NCI-H1417 (cell line): ENCODE measurements at regions not wholly inside any gene's neighbourhood (a gene's known extent, or its start where the extent isn't known, plus 50 kb on each side); places are given as distances from the start of the nearest gene placed in this dataset.
A peak's percentile ranks its signal among the peaks of the same experiment; 100 is the strongest.

Experiments used
- DNase-seq, 3 experiments: peaks; one replicate each; lab custom pipeline; 2025; lab: John Stamatoyannopoulos, UW

DNA sequence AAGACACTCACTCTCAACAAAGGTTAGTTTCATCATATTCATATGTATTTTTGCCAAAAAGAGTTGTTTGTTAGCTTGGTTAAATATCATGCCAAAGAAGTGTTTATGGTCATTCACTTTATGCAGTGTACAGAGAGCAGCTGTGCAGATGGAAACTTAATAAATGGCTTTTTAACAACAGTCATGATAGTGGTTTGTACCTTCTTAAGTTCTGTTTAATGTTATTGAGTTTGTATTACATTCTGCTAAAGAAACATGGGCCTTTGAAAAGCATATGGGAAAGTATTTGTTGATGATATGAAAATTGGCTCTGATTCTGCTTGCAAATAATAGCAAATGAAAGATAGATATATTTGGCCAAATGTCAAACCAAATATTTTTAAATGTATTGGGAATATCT, 607.3 kb downstream of the NCAM2 start:
- DNase-seq = no peak

DNA sequence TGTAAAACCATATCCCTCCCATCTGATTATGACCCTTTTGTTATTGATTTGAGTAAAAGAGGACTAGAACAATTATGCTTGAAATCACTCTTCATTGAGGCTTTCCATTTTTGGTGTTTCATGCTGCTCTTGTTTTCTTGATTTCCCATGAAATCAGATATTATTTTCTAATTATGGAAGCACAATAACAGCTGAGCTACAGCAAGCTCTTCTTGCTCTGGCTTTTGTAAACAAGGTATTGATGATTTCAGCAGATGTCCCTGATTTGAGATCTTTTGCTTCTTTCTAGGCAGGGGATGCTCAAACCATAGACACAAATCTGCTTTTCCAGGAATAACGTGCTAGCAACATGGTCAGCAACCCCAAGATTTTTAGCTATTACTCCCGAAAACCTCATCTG, 607.8 kb downstream of the NCAM2 start:
- DNase-seq = no peak

DNA sequence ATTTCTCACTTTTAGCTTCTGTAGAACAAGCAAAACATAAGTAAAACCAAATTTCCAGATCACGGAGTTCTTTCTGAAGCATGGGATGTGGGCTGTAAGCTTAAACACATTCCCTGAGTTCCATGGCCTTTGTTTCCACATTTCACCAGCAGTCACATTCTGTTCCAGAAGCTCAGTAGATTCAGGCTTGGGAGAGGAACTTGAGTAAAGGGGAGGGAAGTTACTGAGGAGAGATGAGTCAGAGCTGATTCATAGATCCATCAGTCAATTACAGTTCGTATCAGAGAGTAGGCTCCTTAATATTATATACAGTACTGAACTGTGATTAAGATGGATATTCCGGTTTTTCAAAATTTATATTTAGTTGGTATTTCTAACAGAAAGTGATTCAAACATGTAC, 614.3 kb downstream of the NCAM2 start:
- DNase-seq = no peak

DNA sequence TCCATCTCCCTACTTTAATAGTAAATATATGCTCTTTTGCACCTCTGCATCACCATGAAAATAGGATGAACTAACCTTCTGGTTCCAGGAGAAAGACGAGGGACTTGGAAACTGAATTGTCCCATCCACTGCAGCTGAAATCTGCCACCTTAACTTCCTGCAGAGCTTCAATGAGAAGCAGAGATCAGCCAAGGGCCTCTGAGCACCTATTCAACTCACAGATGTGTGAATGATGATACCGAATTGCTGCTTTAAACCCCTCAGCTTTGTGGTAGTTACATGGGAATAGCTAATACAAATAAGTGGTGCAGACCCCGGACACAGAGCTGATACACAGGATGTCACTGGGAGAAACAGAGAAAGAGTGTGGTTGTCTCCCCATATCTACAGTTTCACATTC, 616.8 kb downstream of the NCAM2 start:
- no peak for DNase-seq

DNA sequence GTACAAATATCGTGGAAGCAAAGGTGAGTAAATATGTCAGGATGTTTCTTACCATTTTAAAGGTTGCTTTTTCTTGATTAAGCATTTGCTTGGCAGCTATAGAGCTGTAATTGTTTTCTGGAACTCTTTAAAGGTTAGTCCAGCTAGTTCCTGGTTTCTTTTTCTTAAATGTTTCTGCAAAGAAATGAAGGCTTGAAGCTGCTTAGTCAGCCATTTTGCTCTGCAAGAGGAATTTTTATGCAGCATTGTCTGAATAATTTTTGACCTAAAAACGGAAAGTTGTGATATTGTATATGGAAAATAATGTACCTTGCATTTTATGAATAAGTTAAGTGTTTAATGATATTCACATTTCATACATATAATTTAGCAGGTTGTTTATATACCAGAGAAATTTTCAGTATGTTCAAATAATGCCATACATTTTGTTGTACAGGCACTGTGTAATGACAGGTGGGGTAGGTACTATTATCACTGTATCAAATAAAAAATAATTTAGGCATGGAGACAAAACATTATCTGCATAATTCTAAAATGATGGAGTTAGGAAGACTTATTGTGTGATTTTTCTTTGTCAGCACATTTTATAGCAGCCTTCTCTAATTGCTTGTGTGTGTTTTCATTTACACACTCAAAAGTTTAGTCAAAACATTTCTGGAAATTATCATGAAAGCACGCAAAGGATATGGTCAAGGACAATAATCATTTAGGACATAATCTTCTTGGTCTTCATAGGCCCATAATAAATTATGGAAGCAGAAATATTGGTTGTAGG, 624.4 kb downstream of the NCAM2 start:
- DNase-seq = no peak

DNA sequence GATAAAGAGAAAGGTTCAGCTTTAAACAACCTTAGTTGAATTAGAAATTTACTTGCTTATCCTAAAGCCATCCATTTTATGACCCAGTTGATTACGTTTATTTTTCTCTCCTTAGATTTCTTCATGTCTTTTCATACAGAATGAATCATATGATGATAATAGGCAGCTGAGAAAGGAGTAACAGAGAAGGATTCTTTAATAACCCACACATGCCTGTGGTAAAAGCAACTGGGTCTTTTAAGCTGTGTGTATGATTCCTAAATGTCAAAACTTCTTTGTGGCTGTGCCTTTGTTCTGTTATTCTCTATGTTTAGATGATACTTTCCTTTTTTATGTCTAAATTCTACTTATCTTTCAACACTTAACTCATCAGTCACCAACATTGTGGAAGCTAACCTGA, 626.5 kb downstream of the NCAM2 start:
- DNase-seq = no peak

DNA sequence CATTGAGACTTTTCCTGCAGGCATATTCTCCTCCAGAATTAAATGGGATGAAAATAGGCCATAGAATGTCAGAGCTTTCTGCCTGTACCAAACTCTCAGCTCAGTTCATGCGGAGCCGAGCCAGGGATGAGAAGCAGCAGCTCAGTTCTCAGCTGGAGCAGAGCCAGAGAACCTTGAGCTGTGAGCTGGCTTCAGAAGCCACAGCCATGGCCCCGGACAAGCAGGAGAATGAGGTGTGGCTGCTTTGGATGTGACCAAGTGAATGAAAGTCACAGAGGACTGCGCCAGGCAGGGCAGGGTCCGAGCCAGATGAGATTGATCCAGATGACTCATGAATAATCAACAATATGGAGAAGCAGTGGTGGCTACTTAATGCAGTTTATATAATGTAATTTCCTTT, 633.8 kb downstream of the NCAM2 start:
- DNase-seq = no peak

DNA sequence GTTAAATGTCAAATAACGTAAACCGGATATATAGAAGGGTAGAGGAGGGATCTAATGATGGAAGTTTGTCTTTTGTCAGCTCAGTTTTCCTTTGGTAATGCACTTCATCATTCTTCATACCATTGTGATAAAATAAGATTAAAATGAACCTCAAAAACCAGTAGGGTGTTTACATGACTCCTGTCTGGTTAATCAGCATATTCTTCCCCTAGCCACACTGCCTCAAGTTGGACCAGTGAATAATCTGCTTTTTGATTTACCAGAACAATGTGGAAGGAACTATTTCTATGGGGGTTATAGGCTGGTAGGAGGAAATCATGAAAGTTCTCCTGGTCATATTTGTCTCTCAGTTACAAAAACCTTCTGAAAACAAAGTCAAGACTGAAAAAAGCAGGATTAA, 634.7 kb downstream of the NCAM2 start:
- DNase-seq = no peak

DNA sequence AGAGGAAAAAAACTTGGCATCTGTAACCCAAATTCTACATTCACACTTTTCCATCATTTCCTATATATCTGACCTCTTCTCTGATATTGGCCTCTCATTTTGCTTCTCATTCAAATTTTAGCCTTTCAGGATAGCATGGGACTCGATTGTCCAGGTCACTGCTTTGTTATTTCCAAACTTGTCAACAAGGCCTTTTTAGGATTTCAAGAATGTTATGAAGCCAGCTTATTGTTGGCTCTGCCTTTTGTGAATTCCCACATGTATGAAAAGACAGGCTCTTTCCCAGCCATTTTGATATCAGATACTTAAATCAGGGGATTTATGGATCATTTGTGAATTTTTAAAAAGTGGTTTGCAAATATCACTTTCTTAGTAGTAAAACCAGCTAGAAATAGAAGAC, 663.5 kb downstream of the NCAM2 start:
- DNase-seq = no peak

DNA sequence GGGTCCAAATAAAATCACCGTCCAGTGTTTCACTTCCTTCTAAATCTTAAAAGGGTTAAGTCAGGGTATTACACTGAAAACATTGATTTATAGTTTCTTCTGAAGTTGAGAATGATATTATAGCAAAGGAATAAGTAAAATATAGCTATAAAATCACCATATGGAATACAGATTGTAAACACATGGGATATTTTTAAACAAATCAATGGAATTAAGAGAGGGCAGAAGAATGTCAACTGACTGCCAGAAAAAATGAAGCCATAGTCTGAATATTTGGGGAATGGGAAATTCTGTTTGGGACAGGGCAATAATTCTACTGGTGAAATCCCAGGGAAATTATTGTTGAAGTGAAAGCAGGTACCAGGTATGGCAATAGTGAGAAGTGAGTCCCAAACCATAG, 664.6 kb downstream of the NCAM2 start:
- DNase-seq = no peak

DNA sequence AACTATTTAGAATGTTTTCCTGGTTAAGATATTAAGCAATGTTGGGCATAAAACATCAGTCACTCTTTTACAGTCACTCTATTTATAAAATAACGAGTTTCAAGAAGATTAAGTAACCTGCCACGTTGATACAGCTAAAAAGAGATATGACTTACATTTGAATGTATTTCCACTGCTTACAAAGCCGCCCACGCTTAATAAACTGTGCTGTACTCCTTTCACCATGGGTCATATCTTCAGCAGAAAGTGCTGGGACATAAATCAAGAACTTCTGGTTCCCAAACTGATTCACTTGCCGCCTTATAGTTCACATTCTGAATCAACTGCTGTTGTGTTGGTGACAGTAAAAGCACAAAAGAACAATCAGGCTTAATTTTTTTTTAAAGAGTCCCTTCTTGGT, 666.7 kb downstream of the NCAM2 start:
- DNase-seq = no peak

DNA sequence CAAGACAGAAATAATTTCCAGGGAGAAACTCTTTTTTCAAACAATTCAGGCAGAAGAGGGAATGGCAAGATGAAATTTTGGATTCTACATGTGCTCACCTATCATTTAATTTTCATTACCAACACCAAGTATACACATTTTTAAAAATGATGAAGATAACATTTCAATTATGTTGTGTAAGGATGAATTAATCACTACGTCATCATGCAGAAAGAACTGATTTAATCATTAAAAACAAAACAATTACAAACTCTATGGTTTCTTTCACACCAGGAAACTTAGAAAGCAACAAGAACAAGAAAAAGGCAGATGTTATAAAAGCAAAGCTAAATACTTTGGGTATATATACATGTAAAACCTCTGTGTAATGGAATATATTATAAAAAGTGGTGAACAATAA, 668.5 kb downstream of the NCAM2 start:
- DNase-seq = no peak

DNA sequence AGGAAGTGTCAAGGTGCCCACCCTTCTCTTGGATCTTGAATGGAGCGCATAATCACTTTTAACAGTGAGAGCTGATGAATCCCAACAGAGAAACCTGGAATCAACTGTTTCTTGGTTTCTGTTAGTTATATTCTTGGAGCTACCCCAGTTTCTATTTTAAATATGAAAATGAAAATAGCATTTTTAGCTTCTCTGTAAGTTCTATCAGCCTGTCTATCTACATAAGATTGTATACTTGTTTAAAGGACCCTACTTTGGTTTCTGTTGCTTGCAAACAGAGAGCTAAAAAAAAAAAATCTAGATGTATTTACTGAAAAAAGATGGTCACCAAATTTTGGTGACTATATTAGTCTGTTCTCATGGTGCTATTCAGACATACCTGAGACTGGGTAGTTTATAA, 670.0 kb downstream of the NCAM2 start:
- DNase-seq = no peak

DNA sequence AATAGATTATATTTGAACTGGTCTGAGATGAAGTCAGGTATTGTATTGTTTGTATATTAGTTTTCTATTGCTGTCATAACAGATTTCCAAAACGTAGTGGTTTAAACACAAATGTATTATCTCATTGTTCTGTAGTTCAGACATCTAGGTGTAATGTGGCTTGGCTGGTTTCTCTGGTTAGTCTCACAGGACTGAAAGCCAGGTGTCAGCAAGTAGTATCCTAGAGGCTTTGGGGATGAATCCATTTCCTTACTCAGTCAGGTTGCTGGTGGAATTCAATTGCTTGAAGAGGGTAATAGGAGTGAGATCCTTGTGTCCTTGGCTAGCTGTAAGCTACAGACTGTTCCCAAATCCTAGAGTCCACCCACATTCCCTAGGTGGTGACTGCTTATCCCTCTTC, 675.8 kb downstream of the NCAM2 start:
- no peak for DNase-seq

DNA sequence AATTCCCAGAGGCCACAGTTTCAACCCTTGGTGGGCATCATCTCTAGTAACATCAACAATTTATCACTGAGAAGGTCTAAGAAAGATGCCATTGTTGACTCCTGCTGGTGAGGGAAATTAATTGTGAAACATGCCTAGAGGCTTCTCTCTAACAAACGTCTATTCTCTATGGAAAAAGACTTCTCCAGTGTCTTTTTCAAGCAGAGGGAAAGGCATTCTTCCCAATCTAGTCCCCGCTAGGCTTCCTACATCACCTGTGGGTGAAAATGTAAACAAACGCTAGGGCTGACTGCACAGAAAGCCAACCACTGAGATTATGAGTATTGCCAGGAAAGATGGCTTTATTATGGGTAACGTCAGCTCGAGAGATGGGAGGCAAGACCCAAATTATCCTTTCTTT, 677.4 kb downstream of the NCAM2 start:
- DNase-seq = no peak

DNA sequence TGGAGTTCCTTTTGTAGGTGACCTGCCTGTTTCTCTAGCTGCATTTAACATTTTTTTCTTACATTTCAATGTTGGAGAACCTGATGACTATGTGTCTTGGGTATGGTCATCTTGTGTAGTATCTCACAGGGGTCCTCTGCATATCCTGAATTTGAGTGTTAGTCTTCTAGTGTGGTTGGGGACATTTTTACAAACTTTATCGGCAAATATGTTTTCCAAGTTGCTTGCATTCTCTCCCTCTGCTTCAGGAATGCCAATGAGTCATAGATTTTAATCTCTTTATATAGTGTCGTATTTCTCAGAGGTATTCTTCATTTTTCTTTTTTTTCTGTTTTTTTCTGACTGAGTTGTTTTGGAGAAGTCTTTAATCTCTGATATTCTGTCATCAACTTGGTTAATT, 684.0 kb downstream of the NCAM2 start:
- no peak for DNase-seq

DNA sequence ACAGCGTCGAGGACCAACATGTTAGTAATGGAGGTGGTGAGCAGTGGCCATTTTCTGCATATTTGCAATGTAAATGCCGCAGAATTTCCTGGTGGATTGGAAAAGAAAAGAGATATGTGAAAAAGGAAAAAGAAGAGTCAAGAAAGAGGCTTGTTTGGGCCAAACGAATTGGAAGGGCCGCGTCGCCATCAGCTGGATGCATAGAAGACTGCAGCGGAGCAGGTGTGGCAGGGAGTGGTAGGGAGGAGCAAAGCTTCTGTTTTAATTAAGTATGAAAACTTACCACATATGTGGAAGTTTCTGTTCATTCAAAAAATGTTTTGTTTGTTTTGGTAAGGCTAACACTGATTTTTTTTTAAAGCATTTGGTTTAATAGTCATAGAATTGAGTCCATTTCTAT, 690.7 kb downstream of the NCAM2 start:
- DNase-seq = peak in 2 of 3 experiments; percentile 12 to 46

DNA sequence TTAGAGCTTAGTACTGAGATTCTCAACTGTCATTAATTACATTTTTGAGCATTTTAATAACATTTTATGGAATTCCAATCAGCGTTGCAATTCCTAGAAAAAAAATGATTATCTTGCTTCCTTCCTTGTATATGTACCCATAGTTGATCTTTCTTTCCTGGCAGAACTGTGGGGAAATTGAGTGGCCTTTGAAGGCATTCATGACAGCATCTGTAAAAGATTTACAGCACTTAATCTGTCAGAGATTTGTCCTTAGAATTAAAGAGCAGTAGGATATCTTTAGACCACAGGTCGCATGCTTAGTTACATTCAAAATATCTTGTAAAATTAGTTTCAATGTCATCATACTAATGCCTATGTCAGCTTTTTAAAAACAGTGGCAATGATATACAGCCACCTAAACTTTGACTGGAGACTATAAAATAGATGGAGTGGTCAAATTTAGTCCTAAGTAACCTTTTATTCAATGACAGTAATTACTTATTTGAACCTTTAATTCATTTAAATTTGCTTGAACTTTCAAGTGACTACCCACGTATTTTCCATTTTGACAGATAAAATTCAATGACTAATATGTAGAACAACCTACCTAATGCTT, 692.0 kb downstream of the NCAM2 start:
- DNase-seq = no peak

DNA sequence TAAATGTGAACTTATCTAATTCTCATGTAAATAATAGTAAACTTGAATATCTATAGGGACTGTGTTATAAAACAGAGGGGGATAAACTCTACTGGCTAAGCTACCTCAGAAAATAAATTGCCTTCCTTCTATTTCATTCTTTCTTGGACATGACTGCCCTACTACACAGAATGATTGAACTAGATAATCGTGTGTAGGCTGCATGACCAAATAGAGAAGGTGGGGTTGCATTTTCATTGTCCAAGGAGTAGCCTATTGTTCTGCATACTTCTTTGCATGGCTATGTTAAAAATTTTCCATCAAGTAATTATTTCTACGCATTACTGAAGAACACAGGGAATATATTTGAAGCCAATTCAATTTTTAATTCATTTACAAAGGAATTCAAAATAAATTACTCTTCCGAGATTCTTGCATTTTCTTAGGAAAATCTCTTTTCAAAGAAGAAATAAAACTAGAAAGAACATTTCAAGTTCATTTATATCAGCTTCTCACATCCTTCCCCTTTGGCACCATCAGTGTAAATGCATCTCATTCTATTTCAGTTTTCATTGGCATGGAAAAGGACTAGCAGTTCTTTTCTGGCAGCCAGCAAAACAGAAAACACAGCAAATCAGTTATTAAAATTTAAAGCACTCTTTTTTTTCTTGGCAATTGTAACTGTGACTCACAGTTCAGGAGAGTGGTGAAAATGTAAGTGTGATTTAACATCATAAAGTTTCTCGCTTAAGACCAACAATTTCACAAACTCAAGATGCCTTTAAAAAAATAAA, 714.7 kb downstream of the NCAM2 start:
- no peak for DNase-seq

DNA sequence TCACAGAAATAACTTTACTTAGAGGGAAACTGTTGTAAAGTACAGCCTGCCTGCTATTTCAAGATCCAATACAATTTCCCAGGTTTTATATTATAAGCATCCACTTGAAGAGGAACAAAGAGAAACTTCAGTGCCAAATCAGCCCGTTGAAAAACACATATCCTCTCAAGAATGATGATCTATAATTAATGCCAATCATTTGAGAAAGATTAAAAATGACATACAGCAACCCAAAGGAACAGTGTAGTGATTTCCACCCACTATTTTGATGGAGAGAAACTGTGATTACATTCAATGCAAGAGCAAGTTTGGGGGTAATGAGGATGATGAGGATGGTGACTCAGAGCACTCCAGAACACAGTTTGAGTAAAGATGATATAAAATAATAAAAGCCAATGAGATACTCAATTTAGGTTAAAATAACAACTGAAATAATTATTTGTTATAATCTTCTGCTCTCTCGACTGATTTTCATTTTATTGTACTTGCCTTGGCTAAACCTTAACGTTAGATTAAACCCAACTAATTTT, 715.5 kb downstream of the NCAM2 start:
- no peak for DNase-seq

DNA sequence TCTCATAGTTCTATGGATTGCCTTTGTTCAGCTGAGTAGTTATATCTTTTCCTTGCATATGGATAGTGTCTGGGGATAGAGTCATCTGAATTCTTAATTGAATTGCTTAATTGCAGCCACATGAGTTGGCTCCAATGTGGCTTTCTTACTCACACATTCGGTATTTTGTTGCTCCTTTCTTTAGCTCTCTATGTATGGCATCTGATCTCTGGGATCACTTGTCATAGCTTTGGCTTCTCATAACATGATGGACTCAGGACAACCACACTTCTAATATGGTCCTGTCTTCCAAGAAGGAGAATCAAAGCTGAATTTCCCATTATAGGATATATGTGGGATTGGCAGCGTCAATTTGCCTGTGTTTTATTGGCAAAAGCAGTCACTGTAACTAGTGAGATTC, 716.2 kb downstream of the NCAM2 start:
- no peak for DNase-seq

DNA sequence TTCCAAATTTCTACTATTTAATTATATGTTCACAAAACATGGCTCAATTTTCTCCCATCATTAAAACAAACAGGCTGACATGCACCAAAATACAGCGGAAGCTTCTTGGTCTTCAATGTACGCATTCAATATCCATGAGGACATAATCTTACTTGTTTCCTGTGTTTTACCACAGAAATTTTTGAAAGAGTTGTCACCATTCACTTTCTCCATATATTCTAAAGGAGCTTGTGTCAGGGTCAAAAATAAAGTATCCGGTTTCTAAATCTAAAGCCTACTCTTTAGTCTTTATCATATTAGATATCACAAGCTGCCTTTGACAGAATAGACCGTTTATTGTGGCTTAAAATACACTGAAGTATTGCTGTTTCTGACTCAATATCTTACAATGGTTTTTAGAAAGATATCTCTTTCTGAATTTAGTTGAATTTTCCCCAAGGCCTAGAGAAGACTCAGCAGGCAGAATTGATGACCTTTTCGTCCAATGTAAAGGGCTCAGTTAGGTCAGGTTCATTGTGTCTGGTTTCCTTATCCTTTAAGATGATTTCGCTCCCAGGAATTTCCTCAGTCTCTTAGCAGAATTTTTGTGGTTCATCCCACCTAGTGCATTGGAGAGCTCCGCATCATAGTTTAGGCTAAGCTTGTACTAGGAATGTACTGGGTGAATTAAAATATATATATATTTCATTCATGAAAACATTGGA, 717.2 kb downstream of the NCAM2 start:
- DNase-seq = no peak
